H9 (cell line): ENCODE measurements at regions not wholly inside any gene's neighbourhood (a gene's known extent, or its start where the extent isn't known, plus 50 kb on each side); places are given as distances from the start of the nearest gene placed in this dataset.

Experiments
- DNase-seq: peaks from one replicate; pipeline ENCODE4 v3.0.0-alpha.2; 2017
- H2AFZ ChIP-seq: one replicate; pipeline ENCODE4 v1.6.1; 2013; ENCODE audit warnings: mild to moderate bottlenecking, low read length, control low read depth, moderate library complexity
- H2AK5ac ChIP-seq: 2 replicates; pipeline ENCODE4 v1.6.1; 2013; ENCODE audit warnings: low read length, control low read depth, mixed read lengths; ENCODE audit not compliant: insufficient read length
- H2BK120ac ChIP-seq: one replicate; pipeline ENCODE4 v1.6.1; 2013; ENCODE audit warnings: low read depth, mild to moderate bottlenecking, low read length, control low read depth, inconsistent platforms; ENCODE audit not compliant: poor library complexity, severe bottlenecking
- H2BK12ac ChIP-seq: 2 replicates; pipeline ENCODE4 v1.6.1; 2013; ENCODE audit warnings: low read length, control low read depth, mixed read lengths, low read depth; ENCODE audit not compliant: insufficient read length
- H2BK15ac ChIP-seq: 2 replicates; pipeline ENCODE4 v1.6.1; 2013; ENCODE audit warnings: low read depth, low read length, control low read depth
- H2BK20ac ChIP-seq: one replicate; pipeline ENCODE4 v1.6.1; 2013; ENCODE audit warnings: low read depth, mild to moderate bottlenecking, low read length, control low read depth, inconsistent platforms; ENCODE audit not compliant: poor library complexity, severe bottlenecking
- H2BK5ac ChIP-seq: 2 replicates; pipeline ENCODE4 v1.6.1; 2013; ENCODE audit warnings: low read length, control low read depth, mixed read lengths; ENCODE audit not compliant: insufficient read length
- H3K14ac ChIP-seq: 2 replicates; pipeline ENCODE4 v1.6.1; 2013; ENCODE audit warnings: low read length, control low read depth; ENCODE audit not compliant: insufficient read depth
- H3K18ac ChIP-seq: 2 replicates; pipeline ENCODE4 v1.6.1; 2013; ENCODE audit warnings: low read depth, mild to moderate bottlenecking, mixed read lengths, low read length, control low read depth; ENCODE audit not compliant: insufficient read length
- H3K23ac ChIP-seq: 2 replicates; pipeline ENCODE4 v1.6.1; 2013; ENCODE audit warnings: low read length, control low read depth, mixed read lengths, low read depth; ENCODE audit not compliant: insufficient read length
- H3K23me2 ChIP-seq: 2 replicates; pipeline ENCODE4 v1.6.1; 2013; ENCODE audit warnings: low read depth, mild to moderate bottlenecking, mixed read lengths, low read length, control low read depth; ENCODE audit not compliant: insufficient read length, poor library complexity, severe bottlenecking
- H3K27ac ChIP-seq: 2 replicates; pipeline ENCODE4 v1.5.1; 2013; ENCODE audit warnings: low read length, control low read depth, mixed read lengths, low read depth; ENCODE audit not compliant: insufficient read length
- H3K27me3 ChIP-seq: 2 replicates; pipeline ENCODE4 v1.6.1; 2013; ENCODE audit warnings: low read length, control low read depth, inconsistent platforms; ENCODE audit not compliant: insufficient read depth
- H3K4ac ChIP-seq: 2 replicates; pipeline ENCODE4 v1.6.1; 2013; ENCODE audit warnings: low read depth, mild to moderate bottlenecking, control low read depth, inconsistent platforms, low read length, moderate library complexity
- H3K4me1 ChIP-seq: 2 replicates; pipeline ENCODE4 v1.6.1; 2013; ENCODE audit warnings: low read length, control low read depth, inconsistent platforms; ENCODE audit not compliant: insufficient read depth
- H3K4me2 ChIP-seq: 2 replicates; pipeline ENCODE4 v1.6.1; 2013; ENCODE audit warnings: low read length, control low read depth, mixed read lengths; ENCODE audit not compliant: insufficient read length, insufficient read depth
- H3K56ac ChIP-seq: 2 replicates; pipeline ENCODE4 v1.6.1; 2013; ENCODE audit warnings: low read depth, mild to moderate bottlenecking, mixed read lengths, low read length, control low read depth; ENCODE audit not compliant: insufficient read length
- H3K79me1 ChIP-seq: 2 replicates; pipeline ENCODE4 v1.6.1; 2013; ENCODE audit warnings: low read depth, mild to moderate bottlenecking, moderate library complexity, low read length, control low read depth, inconsistent platforms; ENCODE audit not compliant: insufficient read depth, poor library complexity, severe bottlenecking
- H3K79me2 ChIP-seq: 2 replicates; pipeline ENCODE4 v1.6.1; 2013; ENCODE audit warnings: low read length, control low read depth, inconsistent platforms; ENCODE audit not compliant: insufficient read depth
- H3K9ac ChIP-seq: 2 replicates; pipeline ENCODE4 v1.6.1; 2013; ENCODE audit warnings: low read length, control low read depth, mixed read lengths; ENCODE audit not compliant: insufficient read length; ENCODE audit errors: extremely low read depth
- H3K9me3 ChIP-seq: one replicate; pipeline ENCODE4 v1.6.1; 2013; ENCODE audit warnings: low read depth, low read length, inconsistent platforms; ENCODE audit not compliant: control insufficient read depth
- H3T11ph ChIP-seq: one replicate; pipeline ENCODE4 v1.6.1; 2013; ENCODE audit warnings: mild to moderate bottlenecking, low read length, control low read depth, inconsistent platforms
- H4K20me1 ChIP-seq: one replicate; pipeline ENCODE4 v1.6.1; 2013; ENCODE audit not compliant: control insufficient read depth, insufficient read length, insufficient read depth
- H4K5ac ChIP-seq: 2 replicates; pipeline ENCODE4 v1.6.1; 2013; ENCODE audit warnings: low read depth, mild to moderate bottlenecking, mixed read lengths, low read length, control low read depth; ENCODE audit not compliant: insufficient read length
- H4K8ac ChIP-seq: replicated peaks from 2 replicates; pipeline ENCODE4 v1.6.1; 2013; ENCODE audit warnings: low read length, control low read depth, mixed read lengths, low read depth; ENCODE audit not compliant: insufficient read length
- H4K91ac ChIP-seq: 2 replicates; pipeline ENCODE4 v1.6.1; 2013; ENCODE audit warnings: low read depth, mild to moderate bottlenecking, moderate library complexity, mixed read lengths, low read length, control low read depth; ENCODE audit not compliant: insufficient read length
- H3K27ac Mint-ChIP-seq, 3 experiments: 2 replicates in 2 of 3; 3 replicates in 1 of 3; pipeline ENCODE4 v1.8.0; 2020 to 2021; ENCODE audit warnings: mixed read lengths in 3 of 3, mild to moderate bottlenecking in 1 of 3, moderate library complexity in 1 of 3
- H3K27me3 Mint-ChIP-seq: 2 replicates; pipeline ENCODE4 v1.8.0; 2021; ENCODE audit warnings: low read depth, mild to moderate bottlenecking, moderate library complexity, mixed read lengths
- H3K36me3 Mint-ChIP-seq, 3 experiments: 2 replicates in 2 of 3; 3 replicates in 1 of 3; pipeline ENCODE4 v1.8.0; 2020 to 2021; ENCODE audit warnings: low read depth in 3 of 3, mixed read lengths in 3 of 3; ENCODE audit not compliant: insufficient read depth in 1 of 3
- H3K4me1 Mint-ChIP-seq, 2 experiments: 2 replicates each; pipeline ENCODE4 v1.8.0; 2020; ENCODE audit warnings: mixed read lengths in 2 of 2
- H3K4me3 Mint-ChIP-seq, 2 experiments: 2 replicates in 1 of 2; 3 replicates in 1 of 2; pipeline ENCODE4 v1.8.0; 2020 to 2021; ENCODE audit warnings: mild to moderate bottlenecking in 2 of 2, mixed read lengths in 2 of 2, moderate library complexity in 1 of 2
- H3K9me3 Mint-ChIP-seq, 2 experiments: 2 replicates in 1 of 2; 3 replicates in 1 of 2; pipeline ENCODE4 v1.8.0; 2020; ENCODE audit warnings: mild to moderate bottlenecking in 2 of 2, mixed read lengths in 2 of 2, moderate library complexity in 1 of 2
- CTCF ChIP-seq: fragments of 200-600 bp; sonication (generic); conservative IDR thresholded peaks from 3 replicates; pipeline ENCODE4 v1.8.0; 2021; ENCODE audit warnings: antibody characterized with exemption, mild to moderate bottlenecking
- WGBS: extraction: QIAGEN DNeasy Blood & Tissue Kit; methylation state at CpG from one replicate; pipeline ENCODE4 v1.1.7; 2013; ENCODE audit warnings: missing lambda C conversion rate, low lambda C conversion rate, mixed read lengths; ENCODE audit not compliant: insufficient read length; ENCODE audit errors: extremely low coverage; 5-methylcytosine and 5-hydroxymethylcytosine counted together

- no peaks in the 10 kb centered on the region for H3K79me1 ChIP-seq
- no peak overlapping the region for H4K5ac ChIP-seq
- no peak for TF ChIP-seq CTCF
- H3K79me2 ChIP-seq = no peaks in the 10 kb centered on the region
- no peak overlapping the region for H3K27ac ChIP-seq
- no peak overlapping the region for H3K56ac ChIP-seq
- H3K18ac ChIP-seq = no peak overlapping the region
- no peaks in the 10 kb centered on the region for H3K23me2 ChIP-seq
- H4K20me1 ChIP-seq = no peaks in the 10 kb centered on the region
- WGBS = no CpG with 5 or more reads among the region's 3 CpGs
- H2AK5ac ChIP-seq = no peak overlapping the region
- H3K14ac ChIP-seq = no peak overlapping the region
- peaks cover 0 to 2% of the 10 kb centered on the region in 2 experiments; a peak in 1 of 4 replicates for H3K4me1 Mint-ChIP-seq
- H3K4me3 Mint-ChIP-seq = no peak overlapping the region
- H3K27ac Mint-ChIP-seq = no peak overlapping the region
- no peak overlapping the region for H3K4ac ChIP-seq
- H3K9me3 Mint-ChIP-seq = peaks cover 2 to 5% of the 10 kb centered on the region in 2 experiments; a peak in 4 of 5 replicates
- H3K4me1 ChIP-seq = no peaks in the 10 kb centered on the region
- no peak overlapping the region for H2BK12ac ChIP-seq
- no peaks in the 10 kb centered on the region for H3K36me3 Mint-ChIP-seq
- H3K27me3 Mint-ChIP-seq = no peaks in the 10 kb centered on the region
- H2BK120ac ChIP-seq = no peak overlapping the region
- H3K4me2 ChIP-seq = no peak overlapping the region
- no peaks in the 10 kb centered on the region for H3K27me3 ChIP-seq
- H2BK15ac ChIP-seq = no peak overlapping the region
- H4K91ac ChIP-seq = no peak overlapping the region
- H4K8ac ChIP-seq = no peak overlapping the region
- no peak overlapping the region for H3K9ac ChIP-seq
- H2AFZ ChIP-seq = no peak overlapping the region
- H2BK20ac ChIP-seq = no peak overlapping the region
- no peak overlapping the region for H2BK5ac ChIP-seq
- no peaks in the 10 kb centered on the region for H3K9me3 ChIP-seq
- no peak for DNase-seq
- no peak overlapping the region for H3T11ph ChIP-seq
- H3K23ac ChIP-seq = no peak overlapping the region
These were observed 369.9 kb upstream of the NR3C2 start for GRCh38 chr4:148812101-148812500.
